HG03439 (cell line): ENCODE measurements at regions not wholly inside any gene's neighbourhood (a gene's known extent, or its start where the extent isn't known, plus 50 kb on each side); places are given as distances from the start of the nearest gene placed in this dataset.
"Not testable (repeated sequence)": the region's sequence is repeated elsewhere in the genome, so short reads cannot be mapped to it uniquely, and the experiment has no call there.

Experiments
- ATAC-seq: cut with Tn5 transposase; IDR thresholded peaks from one replicate; pipeline ENCODE4 v1.9.1; 2021; ENCODE audit warnings: mild to moderate bottlenecking, moderate library complexity; ENCODE audit not compliant: unreplicated experiment

GRCh38 chr3:94323596-94323995, 260.7 kb downstream of the NSUN3 start:
- ATAC-seq: no peak

GRCh38 chr3:94331831-94332230, 269.0 kb downstream of the NSUN3 start:
- no peak for ATAC-seq

GRCh38 chr3:94336046-94336753, 273.3 kb downstream of the NSUN3 start:
- no peak for ATAC-seq

- ATAC-seq: no peak
Measured at GRCh38 chr3:94345101-94345500, 282.2 kb downstream of the NSUN3 start.

GRCh38 chr3:94349310-94349878, 286.5 kb downstream of the NSUN3 start:
- ATAC-seq: no peak

- ATAC-seq: no peak
Measured at GRCh38 chr3:94356581-94356980, 293.7 kb downstream of the NSUN3 start.

- ATAC-seq: no peak
Measured at GRCh38 chr3:94359996-94360395, 297.1 kb downstream of the NSUN3 start.

- ATAC-seq: no peak
Measured at GRCh38 chr3:94360987-94361386, 298.1 kb downstream of the NSUN3 start.

GRCh38 chr3:94362393-94362792, 299.5 kb downstream of the NSUN3 start:
- no peak for ATAC-seq

- ATAC-seq: no peak
Measured at GRCh38 chr3:94365006-94365405, 302.1 kb downstream of the NSUN3 start.

GRCh38 chr3:94372026-94372425, 309.2 kb downstream of the NSUN3 start:
- no peak for ATAC-seq

GRCh38 chr3:94373456-94373855, 310.6 kb downstream of the NSUN3 start:
- ATAC-seq: no peak

GRCh38 chr3:94374439-94375161, 311.7 kb downstream of the NSUN3 start:
- ATAC-seq: no peak

GRCh38 chr3:94377123-94377696, 314.3 kb downstream of the NSUN3 start:
- ATAC-seq: not testable (repeated sequence)

- ATAC-seq: not testable (repeated sequence)
Measured at GRCh38 chr3:94377863-94378262, 315.0 kb downstream of the NSUN3 start.

GRCh38 chr3:94378322-94378721, 315.5 kb downstream of the NSUN3 start:
- no peak for ATAC-seq

- ATAC-seq: no peak
Measured at GRCh38 chr3:94379264-94379663, 316.4 kb downstream of the NSUN3 start.

- ATAC-seq: no peak
Measured at GRCh38 chr3:94394885-94395284, 332.0 kb downstream of the NSUN3 start.

GRCh38 chr3:94395851-94396250, 333.0 kb downstream of the NSUN3 start:
- no peak for ATAC-seq

GRCh38 chr3:94398036-94398435, 335.2 kb downstream of the NSUN3 start:
- no peak for ATAC-seq

- no peak for ATAC-seq
Measured at GRCh38 chr3:94401466-94401865, 338.6 kb downstream of the NSUN3 start.

- no peak for ATAC-seq
Measured at GRCh38 chr3:94402126-94402525, 339.3 kb downstream of the NSUN3 start.
